ENCODE measurements at regions not wholly inside any gene's neighbourhood (a gene's known extent, or its start where the extent isn't known, plus 50 kb on each side); places are given as distances from the start of the nearest gene placed in this dataset.

GRCh38 chr14:44131861-44132260 is 375.2 kb downstream of the FSCB start:
- DNase-seq = no peak

GRCh38 chr14:44113769-44114730 is 393.0 kb downstream of the FSCB start:
- DNase-seq = no peak

- no peak for DNase-seq
Measured at GRCh38 chr14:44112774-44113460, 394.2 kb downstream of the FSCB start.

GRCh38 chr14:44109036-44109435 is 398.0 kb downstream of the FSCB start:
- no peak for DNase-seq

- DNase-seq = no peak
Measured at GRCh38 chr14:44108601-44109000, 398.5 kb downstream of the FSCB start.

- DNase-seq = no peak
Measured at GRCh38 chr14:44107156-44107555, 399.9 kb downstream of the FSCB start.

GRCh38 chr14:44099743-44100488 is 407.2 kb downstream of the FSCB start:
- no peak for DNase-seq

GRCh38 chr14:44081146-44081545 is 425.9 kb downstream of the FSCB start:
- DNase-seq = no peak

GRCh38 chr14:44070046-44070445 is 437.0 kb downstream of the FSCB start:
- no peak for DNase-seq

GRCh38 chr14:44053422-44053821 is 453.7 kb downstream of the FSCB start:
- DNase-seq = no peak

GRCh38 chr14:44041700-44042099 is 465.4 kb downstream of the FSCB start:
- DNase-seq = no peak

GRCh38 chr14:44040561-44040960 is 466.5 kb downstream of the FSCB start:
- DNase-seq = no peak

GRCh38 chr14:44036248-44036647 is 470.8 kb downstream of the FSCB start:
- no peak for DNase-seq

GRCh38 chr14:44035707-44036106 is 471.4 kb downstream of the FSCB start:
- no peak for DNase-seq

GRCh38 chr14:44030831-44031383 is 476.2 kb downstream of the FSCB start:
- no peak for DNase-seq

- DNase-seq = no peak
Measured at GRCh38 chr14:44029933-44030332, 477.1 kb downstream of the FSCB start.

GRCh38 chr14:44027397-44027796 is 479.7 kb downstream of the FSCB start:
- DNase-seq = no peak

GRCh38 chr14:44010595-44010994 is 496.5 kb downstream of the FSCB start:
- DNase-seq = no peak

GRCh38 chr14:44010071-44010470 is 497.0 kb downstream of the FSCB start:
- no peak for DNase-seq

- no peak for DNase-seq
Measured at GRCh38 chr14:44009642-44010041, 497.4 kb downstream of the FSCB start.

GRCh38 chr14:43988989-43989388 is 518.1 kb downstream of the FSCB start:
- no peak for DNase-seq

GRCh38 chr14:43983721-43984120 is 523.4 kb downstream of the FSCB start:
- DNase-seq = no peak

GRCh38 chr14:43981135-43981768 is 525.8 kb downstream of the FSCB start:
- DNase-seq = peak; percentile 35

Data from NCI-H510A treated with DMSO at 0.1 percent for 48 hours (cell line).